Gastrocnemius medialis (tissue), 4 donors: ENCODE measurements at regions not wholly inside any gene's neighbourhood (a gene's known extent, or its start where the extent isn't known, plus 50 kb on each side); places are given as distances from the start of the nearest gene placed in this dataset.

Experiments
- ATAC-seq, 2 donors: fragments of 150-250 bp; one replicate each; pipeline ENCODE4 v1.9.1; 2016
- DNase-seq, 2 donors: peaks; one replicate each; pipeline ENCODE4 v3.0.0-alpha.2; 2019
- H3K27ac ChIP-seq, 4 donors: fragments of 200-600 bp; sonication (generic); 1 replicate in 1 of 4; 2 replicates in 3 of 4; pipeline ENCODE4 v1.5.1; 2016 to 2018; ENCODE audit warnings: mild to moderate bottlenecking in 2 of 4, moderate library complexity in 1 of 4
- H3K27me3 ChIP-seq, 3 donors: fragments of 200-600 bp; sonication (generic) in 2 of 3; 1 replicate in 1 of 3; 2 replicates in 2 of 3; pipeline versions ENCODE4 v1.5.1 to v1.6.0; 2016 to 2019; ENCODE audit warnings: mild to moderate bottlenecking in 1 of 3, moderate library complexity in 1 of 3
- H3K36me3 ChIP-seq, 2 donors: fragments of 200-600 bp; sonication (generic) in 1 of 2; one replicate each; pipeline ENCODE4 v1.5.1; 2017 to 2018
- H3K4me1 ChIP-seq, 2 donors: fragments of 200-600 bp; sonication (generic) in 1 of 2; one replicate each; pipeline ENCODE4 v1.5.1; 2016 to 2017; ENCODE audit warnings: mild to moderate bottlenecking in 2 of 2
- H3K4me3 ChIP-seq, 4 donors: fragments of 200-600 bp; sonication (generic) in 3 of 4; 1 replicate in 1 of 4; 2 replicates in 3 of 4; pipeline ENCODE4 v1.5.1; 2016 to 2019; ENCODE audit warnings: mild to moderate bottlenecking in 2 of 4
- H3K9me3 ChIP-seq, 3 donors: fragments of 200-600 bp; sonication (generic) in 2 of 3; 1 replicate in 1 of 3; 2 replicates in 2 of 3; pipeline ENCODE4 v1.5.1; 2016 to 2019
- POLR2A ChIP-seq, 2 donors: fragments of 450-650 bp; IDR thresholded peaks; one replicate each; pipeline ENCODE4 v1.6.1; 2017; ENCODE audit warnings: antibody characterized with exemption in 2 of 2, mild to moderate bottlenecking in 2 of 2, moderate library complexity in 2 of 2
- in situ Hi-C, 4 donors: fragments of 200-750 bp; cut with MboI; loops; one replicate each; pipeline versions ENCODE4 v1.15.0 to v1.8.0; 2017; ENCODE audit warnings: low sequenced_read_pairs in 4 of 4
- intact Hi-C: fragments of 100-400 bp; cut with DNase I; formaldehyde crosslinking; loops from one replicate; pipeline ENCODE4 v1.15.1; 2023; ENCODE audit warnings: low total_unique reads
- TF ChIP-seq, protein P1 (sequence below), 5 experiments: fragments of 450-650 bp in 3 of 5; fragments of 200-600 bp in 2 of 5; sonication (generic) in 2 of 5; IDR thresholded peaks in 4 of 5; conservative IDR thresholded peaks in 1 of 5; 1 replicate in 4 of 5; 2 replicates in 1 of 5; pipeline ENCODE4 v1.5.1; 2016 to 2019; ENCODE audit warnings: antibody characterized with exemption in 5 of 5, mild to moderate bottlenecking in 3 of 5, moderate library complexity in 3 of 5

DNA sequence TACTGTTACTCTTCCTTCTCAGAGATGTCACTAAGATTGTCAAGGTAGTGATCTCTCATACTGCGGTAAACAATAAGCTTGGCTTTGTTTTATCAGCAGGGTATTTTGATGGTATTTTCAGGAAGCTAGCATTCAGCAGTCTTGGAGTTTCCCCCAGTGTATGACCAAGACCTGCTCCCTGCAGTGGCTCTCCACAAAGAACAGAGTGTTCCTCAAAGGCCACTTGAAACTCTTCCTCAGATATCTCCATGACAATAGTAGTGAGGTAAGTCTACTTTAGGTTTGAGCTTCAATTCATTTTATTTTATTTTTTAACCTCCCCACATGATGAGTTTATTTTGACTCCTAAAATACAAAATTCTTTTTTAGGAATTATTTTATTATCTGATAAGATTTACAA lies 74.0 kb upstream of the G2E3 start:
- Histone ChIP-seq H3K27me3 (no peaks in the 10 kb centered on the region), H3K4me3 (no peak overlapping the region), H3K27ac (no peak overlapping the region), H3K36me3 (no peaks in the 10 kb centered on the region), H3K4me1 (no peaks in the 10 kb centered on the region), H3K9me3 (no peaks in the 10 kb centered on the region)
- in situ Hi-C loops = no loop called here
- TF ChIP-seq POLR2A (IDR thresholded peaks at IDR 0.05) = no peak
- TF ChIP-seq, protein P1, sequence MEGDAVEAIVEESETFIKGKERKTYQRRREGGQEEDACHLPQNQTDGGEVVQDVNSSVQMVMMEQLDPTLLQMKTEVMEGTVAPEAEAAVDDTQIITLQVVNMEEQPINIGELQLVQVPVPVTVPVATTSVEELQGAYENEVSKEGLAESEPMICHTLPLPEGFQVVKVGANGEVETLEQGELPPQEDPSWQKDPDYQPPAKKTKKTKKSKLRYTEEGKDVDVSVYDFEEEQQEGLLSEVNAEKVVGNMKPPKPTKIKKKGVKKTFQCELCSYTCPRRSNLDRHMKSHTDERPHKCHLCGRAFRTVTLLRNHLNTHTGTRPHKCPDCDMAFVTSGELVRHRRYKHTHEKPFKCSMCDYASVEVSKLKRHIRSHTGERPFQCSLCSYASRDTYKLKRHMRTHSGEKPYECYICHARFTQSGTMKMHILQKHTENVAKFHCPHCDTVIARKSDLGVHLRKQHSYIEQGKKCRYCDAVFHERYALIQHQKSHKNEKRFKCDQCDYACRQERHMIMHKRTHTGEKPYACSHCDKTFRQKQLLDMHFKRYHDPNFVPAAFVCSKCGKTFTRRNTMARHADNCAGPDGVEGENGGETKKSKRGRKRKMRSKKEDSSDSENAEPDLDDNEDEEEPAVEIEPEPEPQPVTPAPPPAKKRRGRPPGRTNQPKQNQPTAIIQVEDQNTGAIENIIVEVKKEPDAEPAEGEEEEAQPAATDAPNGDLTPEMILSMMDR (IDR thresholded peaks at IDR 0.05 in 4 of 5, conservative IDR thresholded peaks at IDR 0.05 in 1 of 5) = no peak
- DNase-seq (no peak), ATAC-seq (no peak)
- intact Hi-C loops = no loop called here

DNA sequence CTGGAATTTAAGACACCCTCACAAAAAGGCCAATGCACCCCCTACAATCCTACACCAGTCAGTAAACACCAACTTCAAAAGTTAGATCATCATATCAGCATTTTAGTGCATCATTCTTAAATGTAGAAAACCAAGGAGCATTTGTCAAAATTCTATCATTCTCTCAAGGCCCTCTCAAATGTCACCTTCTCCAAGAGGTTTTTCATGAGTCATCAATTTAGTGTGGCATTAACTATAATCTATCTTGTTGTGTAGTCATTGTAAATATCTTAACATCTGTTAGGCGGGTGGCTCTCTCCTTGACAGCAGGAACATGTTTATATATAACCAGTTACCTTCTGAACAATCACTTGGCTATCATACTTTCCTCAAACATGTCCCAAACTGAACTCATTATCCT lies 62.1 kb upstream of the G2E3 start:
- no peak for ATAC-seq
- TF ChIP-seq, protein P1 (IDR thresholded peaks at IDR 0.05 in 4 of 5, conservative IDR thresholded peaks at IDR 0.05 in 1 of 5) = no peak
- Histone ChIP-seq H3K27ac (no peak overlapping the region), H3K27me3 (no peaks in the 10 kb centered on the region), H3K4me3 (no peak overlapping the region), H3K9me3 (no peaks in the 10 kb centered on the region), H3K4me1 (no peaks in the 10 kb centered on the region), H3K36me3 (no peaks in the 10 kb centered on the region)
- DNase-seq = no peak
- intact Hi-C loops (no loop called here), in situ Hi-C loops (no loop called here)

DNA sequence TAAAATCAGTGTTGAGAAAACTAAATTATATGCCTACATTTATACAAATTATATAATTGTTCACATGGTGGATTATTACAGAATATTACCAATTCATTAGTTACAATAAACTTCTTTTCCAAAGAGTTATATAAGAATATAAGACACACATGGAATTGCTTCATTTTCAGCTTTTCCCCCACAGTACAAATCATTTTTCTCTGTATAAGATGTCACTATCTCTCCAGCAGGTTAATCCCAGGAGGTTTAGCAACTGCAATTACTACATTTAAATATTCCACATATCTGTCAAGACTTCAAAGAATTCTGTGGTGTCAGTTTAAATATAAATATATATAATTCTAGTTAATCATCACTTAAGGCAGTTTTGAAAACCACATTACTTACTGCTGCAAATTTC lies 59.6 kb upstream of the G2E3 start:
- no peak for TF ChIP-seq POLR2A (IDR thresholded peaks at IDR 0.05)
- TF ChIP-seq, protein P1 (IDR thresholded peaks at IDR 0.05 in 4 of 5, conservative IDR thresholded peaks at IDR 0.05 in 1 of 5) = no peak
- in situ Hi-C loops (no loop called here), intact Hi-C loops (no loop called here)
- no peak for DNase-seq
- ATAC-seq = no peak
- Histone ChIP-seq H3K4me1 (no peaks in the 10 kb centered on the region), H3K9me3 (no peaks in the 10 kb centered on the region), H3K36me3 (no peaks in the 10 kb centered on the region), H3K4me3 (no peak overlapping the region), H3K27ac (no peak overlapping the region), H3K27me3 (no peaks in the 10 kb centered on the region)

DNA sequence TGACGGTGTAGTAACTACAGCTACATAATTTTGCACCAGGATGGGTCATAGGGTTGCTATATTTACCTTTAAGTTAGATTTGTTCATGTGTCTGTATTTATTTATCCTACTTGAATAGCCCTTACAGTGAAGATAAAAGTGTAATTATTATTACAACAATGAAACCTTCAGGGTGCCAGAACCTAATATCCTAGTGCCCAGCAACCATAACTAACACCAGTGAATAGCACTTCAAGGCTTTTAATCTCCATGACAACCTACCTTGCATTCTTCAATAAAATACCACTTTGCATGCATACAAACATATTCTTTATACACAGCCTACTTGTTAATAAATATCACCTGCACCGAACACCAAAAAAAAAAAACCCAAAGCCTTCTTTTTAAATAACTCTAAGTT lies 58.7 kb upstream of the G2E3 start:
- Histone ChIP-seq H3K9me3 (no peaks in the 10 kb centered on the region), H3K27ac (no peak overlapping the region), H3K4me3 (no peak overlapping the region), H3K4me1 (no peaks in the 10 kb centered on the region), H3K36me3 (no peaks in the 10 kb centered on the region), H3K27me3 (no peaks in the 10 kb centered on the region)
- no peak for TF ChIP-seq POLR2A (IDR thresholded peaks at IDR 0.05)
- TF ChIP-seq, protein P1 (IDR thresholded peaks at IDR 0.05 in 4 of 5, conservative IDR thresholded peaks at IDR 0.05 in 1 of 5) = no peak
- in situ Hi-C loops (no loop called here), intact Hi-C loops (no loop called here)
- no peak for ATAC-seq
- no peak for DNase-seq

DNA sequence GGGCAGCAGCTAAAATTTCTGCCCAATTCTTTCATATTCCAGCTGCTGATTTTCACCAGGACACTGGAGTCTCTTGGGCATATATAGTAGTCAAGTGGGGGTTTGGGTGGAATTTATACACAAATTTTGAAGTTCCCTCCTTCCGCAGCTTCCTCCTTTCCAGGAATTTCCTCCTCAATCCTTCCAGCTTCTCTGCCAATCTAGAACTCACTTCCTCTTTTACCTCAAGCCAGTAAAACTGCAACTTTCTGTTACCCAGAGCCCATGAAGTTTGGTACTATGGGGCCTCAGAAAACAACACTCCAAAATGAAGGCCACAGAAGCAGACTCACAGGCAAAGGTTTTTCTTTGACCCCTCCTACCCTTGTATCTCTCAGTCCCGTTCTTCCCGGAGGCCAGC lies 51.7 kb upstream of the G2E3 start:
- intact Hi-C loops = no loop called here
- Histone ChIP-seq H3K27me3 (no peaks in the 10 kb centered on the region), H3K4me1 (no peaks in the 10 kb centered on the region), H3K36me3 (no peaks in the 10 kb centered on the region), H3K27ac (no peak overlapping the region), H3K9me3 (no peaks in the 10 kb centered on the region), H3K4me3 (no peak overlapping the region)
- TF ChIP-seq POLR2A (IDR thresholded peaks at IDR 0.05) = no peak
- TF ChIP-seq, protein P1 (IDR thresholded peaks at IDR 0.05 in 4 of 5, conservative IDR thresholded peaks at IDR 0.05 in 1 of 5) = no peak
- no peak for DNase-seq
- ATAC-seq = no peak
- in situ Hi-C loops = no loop called here
